ENCODE measurements at regions not wholly inside any gene's neighbourhood (a gene's known extent, or its start where the extent isn't known, plus 50 kb on each side); places are given as distances from the start of the nearest gene placed in this dataset.

- H3K27ac Mint-ChIP-seq: no peak overlapping the region
- peaks cover 45% of the 10 kb centered on the region for H3K4me1 Mint-ChIP-seq
- no peak for DNase-seq
- H3K9me3 Mint-ChIP-seq: no peaks in the 10 kb centered on the region
- no peaks in the 10 kb centered on the region for H3K36me3 Mint-ChIP-seq (ENCODE audit: low read depth)
- H3K4me3 Mint-ChIP-seq: no peak overlapping the region
- TF ChIP-seq CTCF (IDR thresholded peaks at IDR 0.05): no peak
- peaks cover 8% of the 10 kb centered on the region for H3K27me3 Mint-ChIP-seq (ENCODE audit: low read depth, poor library complexity)
Observed at GRCh38 chr16:65287307-65287706, 165.4 kb upstream of the CDH11 start.

- no peak for TF ChIP-seq CTCF (IDR thresholded peaks at IDR 0.05)
- no peaks in the 10 kb centered on the region for H3K9me3 Mint-ChIP-seq
- H3K27me3 Mint-ChIP-seq (ENCODE audit: low read depth, poor library complexity): no peaks in the 10 kb centered on the region
- no peak overlapping the region for H3K4me3 Mint-ChIP-seq
- H3K4me1 Mint-ChIP-seq: peaks cover 65% of the 10 kb centered on the region
- DNase-seq: no peak
- no peak overlapping the region for H3K27ac Mint-ChIP-seq
- no peaks in the 10 kb centered on the region for H3K36me3 Mint-ChIP-seq (ENCODE audit: low read depth)
Observed at GRCh38 chr16:65285128-65286048, 163.5 kb upstream of the CDH11 start.

GRCh38 chr16:65284626-65285025 lies 162.8 kb upstream of the CDH11 start:
- H3K36me3 Mint-ChIP-seq (ENCODE audit: low read depth): no peaks in the 10 kb centered on the region
- peaks cover 71% of the 10 kb centered on the region for H3K4me1 Mint-ChIP-seq
- H3K4me3 Mint-ChIP-seq: no peak overlapping the region
- no peaks in the 10 kb centered on the region for H3K27me3 Mint-ChIP-seq (ENCODE audit: low read depth, poor library complexity)
- no peak for TF ChIP-seq CTCF (IDR thresholded peaks at IDR 0.05)
- DNase-seq: no peak
- no peaks in the 10 kb centered on the region for H3K9me3 Mint-ChIP-seq
- peak overlapping the region; percentile 57 for H3K27ac Mint-ChIP-seq

- Mint-ChIP-seq H3K4me3 (no peak overlapping the region), H3K36me3 (ENCODE audit: low read depth) (no peaks in the 10 kb centered on the region), H3K4me1 (peaks cover 72% of the 10 kb centered on the region), H3K27ac (peak overlapping the region; percentile 99), H3K9me3 (no peaks in the 10 kb centered on the region), H3K27me3 (ENCODE audit: low read depth, poor library complexity) (no peaks in the 10 kb centered on the region)
- DNase-seq: no peak
- no peak for TF ChIP-seq CTCF (IDR thresholded peaks at IDR 0.05)
Observed at GRCh38 chr16:65283181-65283651, 161.4 kb upstream of the CDH11 start.

- peak overlapping the region; percentile 87 for H3K27ac Mint-ChIP-seq
- H3K4me3 Mint-ChIP-seq: peak overlapping the region; percentile 55
- peaks cover 6% of the 10 kb centered on the region for H3K9me3 Mint-ChIP-seq
- peak; percentile 50 for DNase-seq
- H3K27me3 Mint-ChIP-seq (ENCODE audit: low read depth, poor library complexity): no peaks in the 10 kb centered on the region
- H3K4me1 Mint-ChIP-seq: peaks cover 75% of the 10 kb centered on the region
- H3K36me3 Mint-ChIP-seq (ENCODE audit: low read depth): no peaks in the 10 kb centered on the region
- no peak for TF ChIP-seq CTCF (IDR thresholded peaks at IDR 0.05)
Observed at GRCh38 chr16:65281586-65281985, 159.7 kb upstream of the CDH11 start.
